ENCODE measurements at regions not wholly inside any gene's neighbourhood (a gene's known extent, or its start where the extent isn't known, plus 50 kb on each side); places are given as distances from the start of the nearest gene placed in this dataset.
"Not testable (repeated sequence)": the region's sequence is repeated elsewhere in the genome, so short reads cannot be mapped to it uniquely, and the experiment has no call there.

DNA sequence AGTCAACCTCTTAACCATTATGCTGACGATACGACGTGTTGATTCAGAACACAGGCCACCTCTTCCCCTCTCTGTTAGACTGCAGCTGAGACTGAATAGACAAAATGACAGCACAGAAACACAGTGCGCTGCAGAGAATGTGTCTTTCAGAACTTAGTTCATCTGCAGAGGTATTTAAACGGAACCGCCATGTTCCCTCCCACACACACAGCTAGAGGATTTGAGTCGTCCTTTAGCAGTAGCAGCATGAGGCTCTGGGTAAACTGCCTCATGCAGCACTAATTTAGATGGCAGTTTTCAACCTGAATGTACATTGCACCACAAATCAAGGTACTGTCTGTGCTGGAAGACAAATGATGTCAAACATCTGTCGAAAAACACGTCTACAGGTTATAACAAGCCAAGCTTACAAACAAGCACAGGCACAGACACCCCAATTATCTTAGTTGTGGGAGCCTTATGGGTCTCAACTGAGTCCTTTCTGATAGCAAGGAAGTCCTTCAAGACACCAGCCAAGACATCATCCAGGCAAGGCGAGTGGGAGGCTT, 76.6 kb upstream of the LRRC4C start:
- no peak for DNase-seq
- no peaks in the 10 kb centered on the region for H3K36me3 Mint-ChIP-seq (ENCODE audit: insufficient read depth, unreplicated experiment)
- H3K27ac Mint-ChIP-seq (ENCODE audit: unreplicated experiment), result no peak overlapping the region
- H3K4me1 Mint-ChIP-seq (ENCODE audit: low read depth, unreplicated experiment), result no peaks in the 10 kb centered on the region
- intact Hi-C loops (cut with micrococcal nuclease; ENCODE audit: unreplicated experiment), result no loop called here
- no peaks in the 10 kb centered on the region for H3K27me3 Mint-ChIP-seq (ENCODE audit: unreplicated experiment)
- peaks cover 9% of the 10 kb centered on the region for H3K9me3 Mint-ChIP-seq (ENCODE audit: low read depth, unreplicated experiment)
- BruUV-seq (replicated peaks), result no TSS peak
- CTCF ChIA-PET, result no interaction called here
- H3K4me3 Mint-ChIP-seq (ENCODE audit: low read depth, unreplicated experiment), result no peak overlapping the region
- TF ChIP-seq CTCF (IDR thresholded peaks at IDR 0.05; ENCODE audit: unreplicated experiment), result no peak

GRCh38 chr11:41544902-41545301, 85.5 kb upstream of the LRRC4C start:
- CTCF ChIA-PET, result interaction anchor here (0.7 to 1.3 kb wide), 2 partner anchors 10 to 776 kb away, joined by 3 read pairs; no protein-coding TSS in a partner anchor
- intact Hi-C loops (cut with micrococcal nuclease; ENCODE audit: unreplicated experiment), result not testable (repeated sequence)

GRCh38 chr11:41578421-41579051, 119.1 kb upstream of the LRRC4C start:
- no TSS peak for BruUV-seq (replicated peaks)
- Mint-ChIP-seq H3K9me3 (ENCODE audit: low read depth, unreplicated experiment) (peaks cover 12% of the 10 kb centered on the region), H3K36me3 (ENCODE audit: insufficient read depth, unreplicated experiment) (no peaks in the 10 kb centered on the region), H3K4me1 (ENCODE audit: low read depth, unreplicated experiment) (no peaks in the 10 kb centered on the region), H3K27me3 (ENCODE audit: unreplicated experiment) (no peaks in the 10 kb centered on the region), H3K27ac (ENCODE audit: unreplicated experiment) (no peak overlapping the region), H3K4me3 (ENCODE audit: low read depth, unreplicated experiment) (no peak overlapping the region)
- no peak for TF ChIP-seq CTCF (IDR thresholded peaks at IDR 0.05; ENCODE audit: unreplicated experiment)
- CTCF ChIA-PET, result no interaction called here
- intact Hi-C loops (cut with micrococcal nuclease; ENCODE audit: unreplicated experiment), result no loop called here
- no peak for DNase-seq

More at GRCh38 chr11:41544902-41545301, 85.5 kb upstream of the LRRC4C start:
- H3K27ac Mint-ChIP-seq (ENCODE audit: unreplicated experiment); H3K27me3 Mint-ChIP-seq (ENCODE audit: unreplicated experiment); H3K4me3 Mint-ChIP-seq (ENCODE audit: low read depth, unreplicated experiment); H3K36me3 Mint-ChIP-seq (ENCODE audit: insufficient read depth, unreplicated experiment); H3K4me1 Mint-ChIP-seq (ENCODE audit: low read depth, unreplicated experiment); DNase-seq; BruUV-seq (replicated peaks): not testable (repeated sequence)
- H3K9me3 Mint-ChIP-seq (ENCODE audit: low read depth, unreplicated experiment), result peaks cover 24% of the 10 kb centered on the region

GRCh38 chr11:41579546-41579945, 120.1 kb upstream of the LRRC4C start:
- no peaks in the 10 kb centered on the region for H3K36me3 Mint-ChIP-seq (ENCODE audit: insufficient read depth, unreplicated experiment)
- no peak for DNase-seq
- BruUV-seq (replicated peaks), result no TSS peak
- no peak overlapping the region for H3K4me3 Mint-ChIP-seq (ENCODE audit: low read depth, unreplicated experiment)
- intact Hi-C loops (cut with micrococcal nuclease; ENCODE audit: unreplicated experiment), result no loop called here
- no peaks in the 10 kb centered on the region for H3K4me1 Mint-ChIP-seq (ENCODE audit: low read depth, unreplicated experiment)
- peaks cover 14% of the 10 kb centered on the region for H3K9me3 Mint-ChIP-seq (ENCODE audit: low read depth, unreplicated experiment)
- H3K27me3 Mint-ChIP-seq (ENCODE audit: unreplicated experiment), result no peaks in the 10 kb centered on the region
- CTCF ChIA-PET, result no interaction called here
- no peak overlapping the region for H3K27ac Mint-ChIP-seq (ENCODE audit: unreplicated experiment)
- TF ChIP-seq CTCF (IDR thresholded peaks at IDR 0.05; ENCODE audit: unreplicated experiment), result no peak

DNA sequence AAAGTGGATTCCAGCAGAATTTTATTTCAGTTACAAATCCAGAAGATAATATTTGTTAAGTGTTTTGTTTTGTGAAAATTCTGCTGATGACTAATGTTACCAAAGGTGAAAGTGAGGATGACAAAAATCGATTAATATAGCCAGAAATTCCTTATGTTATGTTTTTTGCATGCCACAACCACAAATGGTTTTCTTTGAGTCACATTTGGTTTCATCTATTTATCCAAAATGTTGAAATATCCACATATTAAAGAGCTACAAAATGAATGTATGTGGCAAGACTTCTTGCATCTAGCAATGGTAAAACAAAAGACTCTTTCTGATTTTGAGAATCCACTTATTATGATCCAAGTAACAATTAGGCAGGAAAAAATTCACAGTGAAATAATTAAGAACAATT, 150.1 kb upstream of the LRRC4C start:
- no peak for TF ChIP-seq CTCF (IDR thresholded peaks at IDR 0.05; ENCODE audit: unreplicated experiment)
- Mint-ChIP-seq H3K4me3 (ENCODE audit: low read depth, unreplicated experiment) (no peak overlapping the region), H3K36me3 (ENCODE audit: insufficient read depth, unreplicated experiment) (no peaks in the 10 kb centered on the region), H3K4me1 (ENCODE audit: low read depth, unreplicated experiment) (no peaks in the 10 kb centered on the region), H3K27me3 (ENCODE audit: unreplicated experiment) (no peaks in the 10 kb centered on the region), H3K9me3 (ENCODE audit: low read depth, unreplicated experiment) (peaks cover 2% of the 10 kb centered on the region), H3K27ac (ENCODE audit: unreplicated experiment) (no peak overlapping the region)
- intact Hi-C loops (cut with micrococcal nuclease; ENCODE audit: unreplicated experiment), result no loop called here
- CTCF ChIA-PET, result no interaction called here
- BruUV-seq (replicated peaks), result no TSS peak
- no peak for DNase-seq
